K562 (cell line): ENCODE measurements at regions not wholly inside any gene's neighbourhood (a gene's known extent, or its start where the extent isn't known, plus 50 kb on each side); places are given as distances from the start of the nearest gene placed in this dataset.
A peak's percentile ranks its signal among the peaks of the same experiment; 100 is the strongest.

Experiments
- ATAC-seq: fragments of 200-7000 bp; cut with Tn5 transposase; 3 replicates; pipeline ENCODE4 v1.9.1; 2020; ENCODE audit warnings: moderate library complexity
- BruUV-seq: library from RNA; stranded (reverse); fragments of 400-500 nt; replicated peaks from 2 replicates; lab custom pipeline; 2021; lab: Mats Ljungman, UMichigan
- CTCF ChIA-PET: fragments of 300-600 bp; formaldehyde crosslinking; extraction: SDS; loops from one replicate; lab custom pipeline; 2021; ENCODE audit warnings: low intra/inter-chr PET ratio; lab: Yijun Ruan, JAX
- POLR2A ChIA-PET: fragments of 300-600, 350-650 bp; sonication (Branson Sonifier 250); formaldehyde crosslinking; extraction: SDS; loops from one replicate; lab custom pipeline; 2021; ENCODE audit warnings: antibody characterized with exemption, inconsistent platforms; lab: Yijun Ruan, JAX
- DNase-seq, 4 experiments: peaks; one replicate each; pipeline versions ENCODE4 v3.0.0 to v3.0.0-alpha.2; 2011 to 2018; ENCODE audit warnings: low spot score in 3 of 4, mixed read lengths in 3 of 4; ENCODE audit errors: extremely low read depth in 1 of 4
- FAIRE-seq: peaks from 2 replicates; lab custom pipeline; 2011; peaks lifted over from hg19 to GRCh38; lab: Jason Lieb, UNC
- H2AFZ ChIP-seq: 2 replicates; pipeline ENCODE4 v1.6.0; 2011; ENCODE audit warnings: low read depth, low read length, control low read depth, inconsistent platforms
- H3K27ac ChIP-seq: fragments of 200-600 bp; 3 replicates; pipeline ENCODE4 v1.8.0; 2011; ENCODE audit warnings: low read depth, mild to moderate bottlenecking, control low read depth, inconsistent platforms, low read length, moderate library complexity, mixed read lengths; ENCODE audit errors: extremely low read depth
- H3K27me3 ChIP-seq, 2 experiments: fragments of 300-600 bp in 1 of 2; 2 replicates in 1 of 2; 3 replicates in 1 of 2; pipeline versions ENCODE4 v1.6.0 to v1.8.0; 2011; ENCODE audit warnings: inconsistent platforms in 2 of 2, low read length in 2 of 2, mild to moderate bottlenecking in 1 of 2, mixed read lengths in 1 of 2, moderate library complexity in 1 of 2; ENCODE audit not compliant: control insufficient read depth in 2 of 2, insufficient read depth in 2 of 2
- H3K36me3 ChIP-seq: fragments of 300-600 bp; 3 replicates; pipeline ENCODE4 v1.8.0; 2011; ENCODE audit warnings: mild to moderate bottlenecking, low read length, inconsistent platforms; ENCODE audit not compliant: control insufficient read depth, insufficient read depth
- H3K4me1 ChIP-seq, 2 experiments: fragments of 200-600 bp in 1 of 2; replicated peaks in 1 of 2; 2 replicates in 1 of 2; 3 replicates in 1 of 2; pipeline versions ENCODE4 v1.5.1 to v1.8.0; 2011; ENCODE audit warnings: inconsistent platforms in 2 of 2, low read length in 2 of 2, mild to moderate bottlenecking in 1 of 2, mixed read lengths in 1 of 2, moderate library complexity in 1 of 2; ENCODE audit not compliant: control insufficient read depth in 2 of 2, insufficient read depth in 2 of 2
- H3K4me2 ChIP-seq: 2 replicates; pipeline ENCODE4 v1.6.1; 2011; ENCODE audit warnings: low read length, control low read depth, inconsistent platforms, mixed read lengths; ENCODE audit not compliant: insufficient read depth
- H3K4me3 ChIP-seq: fragments of 200-600 bp; sonication (generic), shearing (Covaris generic); 2 replicates; pipeline ENCODE4 v1.5.1; 2016; ENCODE audit warnings: control low read depth, inconsistent platforms
- H3K79me2 ChIP-seq: fragments of 200-600 bp; 3 replicates; pipeline ENCODE4 v1.8.0; 2011; ENCODE audit warnings: low read length, inconsistent platforms; ENCODE audit not compliant: control insufficient read depth, insufficient read depth
- H3K9ac ChIP-seq, 2 experiments: 2 replicates each; pipeline versions ENCODE4 v1.6.0 to v1.6.1; 2011; ENCODE audit warnings: low read depth in 2 of 2, low read length in 2 of 2, control low read depth in 1 of 2, inconsistent platforms in 1 of 2, mild to moderate bottlenecking in 1 of 2, mixed read lengths in 1 of 2; ENCODE audit not compliant: insufficient read depth in 1 of 2
- H3K9me1 ChIP-seq: one replicate; pipeline ENCODE4 v1.6.0; 2011; ENCODE audit warnings: inconsistent platforms, mild to moderate bottlenecking, low read length, moderate library complexity; ENCODE audit not compliant: control insufficient read depth, insufficient read depth
- H3K9me3 ChIP-seq: replicated peaks from 2 replicates; pipeline ENCODE4 v1.5.1; 2011; ENCODE audit warnings: low read depth, low read length, inconsistent platforms; ENCODE audit not compliant: control insufficient read depth, insufficient read depth
- H4K20me1 ChIP-seq: replicated peaks from 2 replicates; pipeline ENCODE4 v1.6.1; 2011; ENCODE audit warnings: low read length, inconsistent platforms, mixed read lengths; ENCODE audit not compliant: control insufficient read depth, insufficient read depth
- ARHGAP35 ChIP-seq: fragments of 450-650 bp; IDR thresholded peaks from 2 replicates; pipeline ENCODE4 v1.6.1; 2018; ENCODE audit not compliant: partially characterized antibody
- BRD9 ChIP-seq: fragments of 450-650 bp; IDR thresholded peaks from 2 replicates; pipeline ENCODE4 v1.6.1; 2018; ENCODE audit warnings: low read depth; ENCODE audit not compliant: partially characterized antibody
- C11orf30 ChIP-seq: fragments of 450-650 bp; IDR thresholded peaks from 2 replicates; pipeline ENCODE4 v1.6.1; 2016; ENCODE audit warnings: low read depth, mild to moderate bottlenecking
- CCAR2 ChIP-seq: fragments of 200-400 bp; formaldehyde crosslinking; IDR thresholded peaks from 2 replicates; pipeline ENCODE4 v1.6.1; 2017; ENCODE audit warnings: mild to moderate bottlenecking, low read depth, low read length
- CHD1 ChIP-seq: fragments of 200-600 bp; sonication (generic); IDR thresholded peaks from one replicate; pipeline ENCODE4 v1.6.1; 2012; ENCODE audit warnings: mild to moderate bottlenecking, moderate library complexity, low read length, inconsistent platforms
- FOXJ2 ChIP-seq: fragments of 200-800 bp; sonication (Bioruptor generic); IDR thresholded peaks from 2 replicates; pipeline ENCODE4 v1.6.1; 2016; ENCODE audit warnings: missing genetic modification characterization, missing compliant biosample characterization
- KLF6 ChIP-seq: fragments of 250-450 bp; sonication (Bioruptor Pico); IDR thresholded peaks from 2 replicates; pipeline ENCODE4 v1.4.0; 2020; ENCODE audit warnings: mild to moderate bottlenecking, moderate library complexity, borderline replicate concordance
- MAFF ChIP-seq: IDR thresholded peaks from 2 replicates; pipeline ENCODE4 v1.6.1; 2012; ENCODE audit warnings: low read length, improper control_type of control experiment
- MAFG ChIP-seq: fragments of 450-650 bp; conservative IDR thresholded peaks from 2 replicates; pipeline ENCODE4 v1.6.1; 2016; ENCODE audit warnings: missing genetic modification characterization, missing compliant biosample characterization
- MAFK ChIP-seq: IDR thresholded peaks from 2 replicates; pipeline ENCODE4 v1.6.1; 2011; ENCODE audit warnings: low read length, improper control_type of control experiment
- MTA3 ChIP-seq: fragments of 450-650 bp; formaldehyde crosslinking; IDR thresholded peaks from 2 replicates; pipeline ENCODE4 v1.6.1; 2017; ENCODE audit warnings: mild to moderate bottlenecking, borderline replicate concordance
- MTF1 ChIP-seq: fragments of 250-450 bp; sonication (Bioruptor Pico); IDR thresholded peaks from 2 replicates; pipeline ENCODE4 v1.9.0; 2021; ENCODE audit warnings: moderate library complexity, mild to moderate bottlenecking, inconsistent platforms, borderline replicate concordance
- NFRKB ChIP-seq: fragments of 450-650 bp; IDR thresholded peaks from 2 replicates; pipeline ENCODE4 v1.6.1; 2016; ENCODE audit warnings: low read depth
- SLC30A9 ChIP-seq: fragments of 250-450 bp; sonication (Bioruptor Pico); IDR thresholded peaks from 2 replicates; pipeline ENCODE4 v1.8.0; 2022; ENCODE audit warnings: mild to moderate bottlenecking, moderate library complexity
- SMARCA4 ChIP-seq: fragments of 450-650 bp; IDR thresholded peaks from 2 replicates; pipeline ENCODE4 v1.6.1; 2016
- TCF7L2 ChIP-seq: fragments of 150-350 bp; IDR thresholded peaks from 2 replicates; pipeline ENCODE4 v1.6.1; 2016; ENCODE audit warnings: low read depth, mild to moderate bottlenecking, low read length, moderate library complexity
- ZNF197 ChIP-seq: fragments of 200-800 bp; sonication (Bioruptor generic); IDR thresholded peaks from 2 replicates; pipeline ENCODE4 v1.6.1; 2016; ENCODE audit warnings: low read depth, missing genetic modification characterization, missing compliant biosample characterization
- ZNF316 ChIP-seq: fragments of 450-650 bp; IDR thresholded peaks from 2 replicates; pipeline ENCODE4 v1.6.1; 2016
- ZNF561 ChIP-seq: fragments of 450-650 bp; formaldehyde crosslinking; conservative IDR thresholded peaks from 2 replicates; pipeline ENCODE4 v1.4.0; 2020; ENCODE audit warnings: mild to moderate bottlenecking, moderate library complexity
- ZNF644 ChIP-seq: fragments of 200-800 bp; sonication (Bioruptor generic); IDR thresholded peaks from 2 replicates; pipeline ENCODE4 v1.6.1; 2016; ENCODE audit warnings: low read depth, missing genetic modification characterization, missing compliant biosample characterization
- WGBS: fragments of 100-300 bp; shearing (Covaris generic); methylation state at CpG from one replicate; pipeline ENCODE4 v1.1.6; 2016; ENCODE audit warnings: low coverage, mixed read lengths; ENCODE audit not compliant: insufficient coverage; ENCODE audit errors: missing lambda C conversion rate; 5-methylcytosine and 5-hydroxymethylcytosine counted together
- in situ Hi-C: fragments of 300-500 bp; cut with MboI; formaldehyde crosslinking; loops from 4 replicates; pipeline ENCODE4 v1.15.0; 2018; ENCODE audit warnings: inconsistent platforms, mixed read lengths
- intact Hi-C: fragments of 100-400 bp; cut with micrococcal nuclease; formaldehyde crosslinking; loops from 2 replicates; pipeline ENCODE4 v1.14.2; 2022
- TF ChIP-seq, protein P1 (sequence below): sonication (generic); formaldehyde crosslinking; IDR thresholded peaks from 2 replicates; pipeline ENCODE4 v1.8.0; 2022; ENCODE audit warnings: missing genetic modification reagents, mild to moderate bottlenecking, borderline replicate concordance

- no TSS peak for BruUV-seq
- POLR2A ChIA-PET = interaction anchor here (0.6 kb wide), 1 partner anchor 535 kb away, joined by 3 read pairs; no protein-coding TSS in a partner anchor
Measured at GRCh38 chr1:184284900-184285299, 101.9 kb upstream of the C1orf21 start.

DNA sequence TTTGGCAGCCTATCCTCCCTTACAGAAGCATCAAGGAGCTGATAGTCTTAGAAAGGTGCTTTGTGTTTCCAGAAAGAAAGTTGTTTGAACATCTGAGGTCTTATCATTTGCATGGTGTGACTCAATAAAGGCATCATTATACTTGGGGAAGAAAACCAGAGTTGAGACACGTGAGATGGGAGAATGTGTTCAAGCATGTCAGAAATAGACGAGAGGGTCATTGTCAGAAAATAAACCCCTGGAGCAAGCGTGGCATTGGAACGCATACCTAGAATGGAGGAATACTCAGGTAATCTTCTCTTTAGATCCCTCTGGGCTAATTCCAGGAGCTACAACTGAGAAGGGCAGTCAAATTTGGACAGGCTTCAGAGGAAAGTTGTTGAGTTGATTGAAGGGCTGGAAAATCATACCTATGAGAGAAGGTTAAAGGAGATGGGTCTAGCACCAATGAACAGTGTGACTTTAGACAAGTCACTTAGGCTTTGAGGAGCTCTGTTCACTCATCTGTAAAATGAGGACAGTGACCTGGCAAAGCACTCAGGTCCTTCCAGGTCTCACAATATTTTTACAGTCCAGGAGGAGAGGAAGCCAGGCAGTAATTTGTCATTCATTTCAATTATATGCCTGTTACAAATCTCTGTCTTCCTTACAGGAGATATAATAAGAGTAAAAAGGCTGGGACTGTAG lies 101.3 kb upstream of the C1orf21 start:
- intact Hi-C loops = no loop called here
- Histone ChIP-seq H2AFZ (no peak overlapping the region), H3K4me3 (no peak overlapping the region), H3K4me2 (no peak overlapping the region), H3K36me3 (no peaks in the 10 kb centered on the region), H4K20me1 (no peaks in the 10 kb centered on the region), H3K79me2 (no peaks in the 10 kb centered on the region), H3K9me1 (no peaks in the 10 kb centered on the region), H3K9ac (no peak overlapping the region), H3K4me1 (no peaks in the 10 kb centered on the region), H3K27ac (no peak overlapping the region), H3K27me3 (no peaks in the 10 kb centered on the region), H3K9me3 (no peaks in the 10 kb centered on the region)
- in situ Hi-C loops = no loop called here
- FAIRE-seq (no peak), DNase-seq (no peak), ATAC-seq (no peak)
- ChIA-PET POLR2A (interaction anchor here (0.6 to 0.7 kb wide), 2 partner anchors 536 to 711 kb away, joined by 3 read pairs; no protein-coding TSS in a partner anchor), CTCF (no interaction called here)
- no TSS peak for BruUV-seq
- WGBS = 3% methylated on average over 4 of the region's 4 CpGs
- TF ChIP-seq FOXJ2 (tag) = no peak
- TF ChIP-seq MTF1 (CRISPR knock-in tag) = no peak
- TF ChIP-seq SMARCA4 = no peak
- no peak for TF ChIP-seq NFRKB
- no peak for TF ChIP-seq MTA3
- no peak for TF ChIP-seq KLF6 (CRISPR knock-in tag)
- TF ChIP-seq CHD1 = no peak
- TF ChIP-seq ZNF197 (CRISPR knock-in tag) = no peak
- no peak for TF ChIP-seq BRD9
- TF ChIP-seq, protein P1, sequence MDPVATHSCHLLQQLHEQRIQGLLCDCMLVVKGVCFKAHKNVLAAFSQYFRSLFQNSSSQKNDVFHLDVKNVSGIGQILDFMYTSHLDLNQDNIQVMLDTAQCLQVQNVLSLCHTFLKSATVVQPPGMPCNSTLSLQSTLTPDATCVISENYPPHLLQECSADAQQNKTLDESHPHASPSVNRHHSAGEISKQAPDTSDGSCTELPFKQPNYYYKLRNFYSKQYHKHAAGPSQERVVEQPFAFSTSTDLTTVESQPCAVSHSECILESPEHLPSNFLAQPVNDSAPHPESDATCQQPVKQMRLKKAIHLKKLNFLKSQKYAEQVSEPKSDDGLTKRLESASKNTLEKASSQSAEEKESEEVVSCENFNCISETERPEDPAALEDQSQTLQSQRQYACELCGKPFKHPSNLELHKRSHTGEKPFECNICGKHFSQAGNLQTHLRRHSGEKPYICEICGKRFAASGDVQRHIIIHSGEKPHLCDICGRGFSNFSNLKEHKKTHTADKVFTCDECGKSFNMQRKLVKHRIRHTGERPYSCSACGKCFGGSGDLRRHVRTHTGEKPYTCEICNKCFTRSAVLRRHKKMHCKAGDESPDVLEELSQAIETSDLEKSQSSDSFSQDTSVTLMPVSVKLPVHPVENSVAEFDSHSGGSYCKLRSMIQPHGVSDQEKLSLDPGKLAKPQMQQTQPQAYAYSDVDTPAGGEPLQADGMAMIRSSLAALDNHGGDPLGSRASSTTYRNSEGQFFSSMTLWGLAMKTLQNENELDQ = no peak
- no peak for TF ChIP-seq CCAR2

More at GRCh38 chr1:184284900-184285299, 101.9 kb upstream of the C1orf21 start:
- Histone ChIP-seq H3K4me2 (no peak overlapping the region), H3K36me3 (no peaks in the 10 kb centered on the region), H4K20me1 (no peaks in the 10 kb centered on the region), H3K27me3 (no peaks in the 10 kb centered on the region)
- intact Hi-C loops = no loop called here
- DNase-seq (no peak), ATAC-seq (no peak)
- CTCF ChIA-PET = no interaction called here
- TF ChIP-seq TCF7L2 (no peak), ZNF316 (peak; percentile 58), C11orf30 (peak; percentile 44; the same call in 1 of the 2 replicates), ARHGAP35 (no peak), SLC30A9 (no peak), MAFK (0 out of 2 replicates have a peak, but pooled peaks have one; percentile 18), ZNF644 (tag) (no peak), MAFF (peak; percentile 47), ZNF561 (CRISPR knock-in tag) (no peak), MAFG (tag) (peak; percentile 43; the same call in 1 of the 2 replicates)
- TF ChIP-seq, all 486 proteins: peak for 5
- Histone ChIP-seq H3K9me1 (no peaks in the 10 kb centered on the region), H3K9me3 (no peaks in the 10 kb centered on the region), H3K27ac (no peak overlapping the region), H3K79me2 (no peaks in the 10 kb centered on the region), H3K9ac (no peak overlapping the region), H3K4me3 (no peak overlapping the region), H3K4me1 (no peaks in the 10 kb centered on the region), H2AFZ (no peak overlapping the region)
- no peak for FAIRE-seq
- WGBS = 0% methylated on average over 1 of the region's 1 CpG
- in situ Hi-C loops = no loop called here
